ENCODE measurements at regions not wholly inside any gene's neighbourhood (a gene's known extent, or its start where the extent isn't known, plus 50 kb on each side); places are given as distances from the start of the nearest gene placed in this dataset.
"Not testable (repeated sequence)": the region's sequence is repeated elsewhere in the genome, so short reads cannot be mapped to it uniquely, and the experiment has no call there.

DNA sequence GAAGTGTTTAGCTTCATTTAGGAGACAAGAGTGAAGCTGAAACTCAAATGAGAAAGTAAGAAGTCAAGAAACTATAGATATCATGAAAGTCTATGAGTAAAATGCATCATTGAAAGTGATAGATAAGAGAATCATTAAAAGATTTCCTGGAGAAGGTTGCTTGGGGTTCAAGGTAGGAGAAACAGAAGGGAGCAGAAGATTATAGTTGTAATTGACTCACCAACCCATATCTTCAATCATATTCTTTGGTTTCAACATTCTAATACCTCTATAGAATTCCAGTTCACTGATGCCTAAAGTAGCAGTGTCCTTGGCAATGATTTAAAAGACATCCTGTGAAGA lies 365.7 kb upstream of the RIOK2 start:
- in situ Hi-C loops (cut with HindIII; ENCODE audit: low pct_unique_long_range_greater_than_20kb, low sequenced_read_pairs): no loop called here
- no peak for DNase-seq (ENCODE audit: low read depth, low spot score)

DNA sequence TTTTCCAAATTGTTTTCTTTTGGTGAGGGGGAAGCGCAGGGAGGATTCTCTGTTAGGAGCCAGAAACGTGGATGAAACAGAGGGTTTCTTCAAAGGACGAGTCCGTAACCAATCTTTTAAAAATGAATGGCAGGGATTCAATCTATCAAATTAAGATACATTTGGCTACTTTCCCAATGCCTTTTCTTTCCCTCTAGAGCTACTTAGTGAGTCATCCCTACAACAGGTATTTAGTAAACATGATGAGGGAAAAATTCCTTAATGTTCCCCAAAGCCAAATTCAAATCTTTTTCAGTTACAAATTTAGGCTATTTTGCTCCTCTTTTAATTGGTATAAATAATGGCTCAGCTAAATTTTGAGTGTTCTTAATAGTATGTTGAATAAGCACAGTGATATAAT lies 366.4 kb upstream of the RIOK2 start:
- no peak for DNase-seq (ENCODE audit: low read depth, low spot score)
- in situ Hi-C loops (cut with HindIII; ENCODE audit: low pct_unique_long_range_greater_than_20kb, low sequenced_read_pairs): no loop called here

- DNase-seq (ENCODE audit: low read depth, low spot score): peak; percentile 6
- in situ Hi-C loops (cut with HindIII; ENCODE audit: low pct_unique_long_range_greater_than_20kb, low sequenced_read_pairs): no loop called here
Observed at GRCh38 chr5:97550164-97550563, 367.1 kb upstream of the RIOK2 start.

DNA sequence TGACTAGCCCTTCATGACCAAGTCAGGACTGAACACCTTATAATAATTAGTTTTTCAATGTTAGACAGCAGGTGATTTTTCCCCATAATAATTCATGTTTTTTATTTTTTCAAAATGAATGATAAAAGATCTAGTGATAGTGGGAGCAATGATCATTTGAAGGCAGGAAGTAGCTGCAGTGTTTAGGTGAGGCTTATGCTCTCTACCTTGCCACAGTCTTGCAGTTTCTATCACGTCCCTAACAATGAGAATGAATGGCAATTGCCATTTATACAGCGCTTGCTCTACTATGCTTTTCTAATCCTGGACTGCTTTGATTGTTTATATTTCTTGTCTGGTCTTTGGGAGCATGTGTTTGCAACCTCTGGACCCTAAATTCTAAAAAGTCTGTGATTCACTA lies 367.8 kb upstream of the RIOK2 start:
- in situ Hi-C loops (cut with HindIII; ENCODE audit: low pct_unique_long_range_greater_than_20kb, low sequenced_read_pairs): no loop called here

GRCh38 chr5:97553604-97554452 lies 370.8 kb upstream of the RIOK2 start:
- no peak for DNase-seq (ENCODE audit: low read depth, low spot score)
- in situ Hi-C loops (cut with HindIII; ENCODE audit: low pct_unique_long_range_greater_than_20kb, low sequenced_read_pairs): no loop called here

More for the DNA sequence above, 367.8 kb upstream of the RIOK2 start:
- DNase-seq (ENCODE audit: low read depth, low spot score): no peak

GRCh38 chr5:97554977-97555643 lies 372.1 kb upstream of the RIOK2 start:
- DNase-seq (ENCODE audit: low read depth, low spot score): no peak
- in situ Hi-C loops (cut with HindIII; ENCODE audit: low pct_unique_long_range_greater_than_20kb, low sequenced_read_pairs): no loop called here

DNA sequence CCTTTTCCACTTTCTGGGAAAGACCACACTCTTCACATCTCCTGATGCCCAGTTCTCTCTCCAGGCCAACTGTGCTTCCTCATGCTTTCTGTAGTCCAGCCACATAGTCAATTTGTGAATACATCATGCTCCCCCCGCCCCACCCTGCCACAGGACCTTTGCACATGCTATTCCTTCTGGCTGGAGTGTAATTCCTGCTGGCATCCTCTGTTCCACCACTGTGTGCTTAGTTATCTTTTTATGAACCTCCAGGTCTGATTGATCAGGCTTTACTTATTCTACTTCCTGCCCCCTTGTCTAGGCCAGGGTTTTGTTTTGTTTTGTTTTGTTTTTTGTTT lies 372.6 kb upstream of the RIOK2 start:
- DNase-seq (ENCODE audit: low read depth, low spot score): no peak
- in situ Hi-C loops (cut with HindIII; ENCODE audit: low pct_unique_long_range_greater_than_20kb, low sequenced_read_pairs): no loop called here

DNA sequence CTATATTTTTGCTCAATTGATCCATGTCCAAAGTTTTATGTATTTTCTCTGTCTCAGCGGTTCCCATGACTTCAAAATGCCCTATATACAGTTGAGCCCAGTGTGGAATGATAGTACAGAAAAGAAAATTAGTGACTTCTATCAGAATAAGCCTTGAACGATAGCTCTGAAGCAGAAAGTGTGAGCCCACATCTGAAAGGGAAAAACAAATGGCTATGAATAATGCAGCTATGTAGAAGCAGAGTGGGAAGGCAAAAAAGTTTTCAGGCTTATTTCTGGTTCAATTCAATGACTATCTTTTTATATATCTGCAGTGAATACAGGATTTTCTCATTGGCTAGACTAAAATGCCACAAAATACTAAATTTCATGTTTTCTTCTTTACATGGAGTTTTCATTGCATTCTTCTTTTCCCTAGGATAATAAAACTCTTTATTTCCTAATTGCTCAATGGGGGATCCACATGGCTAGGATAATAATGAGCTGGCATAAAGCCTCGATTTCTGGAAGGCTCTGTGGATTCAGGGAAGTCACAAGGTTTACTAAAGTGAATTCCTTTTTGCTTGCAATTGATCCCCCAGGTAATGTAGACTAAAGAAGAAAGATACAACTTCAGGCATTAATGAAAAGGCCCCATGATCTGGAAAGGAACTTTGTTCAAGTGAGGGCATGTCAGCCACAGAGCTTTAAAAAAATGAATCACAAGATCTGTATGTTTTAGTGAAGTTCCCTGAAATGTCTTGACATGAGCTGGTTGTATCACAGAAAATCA lies 377.0 kb upstream of the RIOK2 start:
- in situ Hi-C loops (cut with HindIII; ENCODE audit: low pct_unique_long_range_greater_than_20kb, low sequenced_read_pairs): no loop called here
- DNase-seq (ENCODE audit: low read depth, low spot score): peak; percentile 8

- DNase-seq (ENCODE audit: low read depth, low spot score): no peak
- in situ Hi-C loops (cut with HindIII; ENCODE audit: low pct_unique_long_range_greater_than_20kb, low sequenced_read_pairs): no loop called here
Observed at GRCh38 chr5:97560599-97560993, 377.5 kb upstream of the RIOK2 start.

GRCh38 chr5:97563050-97563657 lies 380.1 kb upstream of the RIOK2 start:
- DNase-seq (ENCODE audit: low read depth, low spot score): no peak
- in situ Hi-C loops (cut with HindIII; ENCODE audit: low pct_unique_long_range_greater_than_20kb, low sequenced_read_pairs): no loop called here

DNA sequence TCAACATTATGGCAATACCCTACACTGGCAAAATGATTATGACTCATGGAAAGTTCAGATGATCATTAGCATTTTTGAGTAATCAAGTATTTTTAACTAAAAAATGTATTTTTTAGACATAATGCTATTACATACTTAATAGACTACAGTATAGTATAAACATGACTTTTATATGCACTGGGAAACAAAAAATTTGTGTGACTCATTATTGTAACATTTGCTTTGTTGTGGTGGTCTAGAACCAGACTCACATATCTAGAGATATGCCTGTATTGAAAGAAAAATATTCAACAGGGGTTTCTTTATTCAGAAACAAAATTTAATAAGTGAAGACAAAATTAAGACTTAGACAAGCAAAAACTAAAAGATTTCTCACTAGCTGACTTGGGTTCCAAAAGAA lies 385.3 kb upstream of the RIOK2 start:
- in situ Hi-C loops (cut with HindIII; ENCODE audit: low pct_unique_long_range_greater_than_20kb, low sequenced_read_pairs): no loop called here

GRCh38 chr5:97570242-97570641 lies 387.2 kb upstream of the RIOK2 start:
- no peak for DNase-seq (ENCODE audit: low read depth, low spot score)
- in situ Hi-C loops (cut with HindIII; ENCODE audit: low pct_unique_long_range_greater_than_20kb, low sequenced_read_pairs): no loop called here

More for the DNA sequence above, 385.3 kb upstream of the RIOK2 start:
- DNase-seq (ENCODE audit: low read depth, low spot score): no peak

GRCh38 chr5:97575322-97575721 lies 392.3 kb upstream of the RIOK2 start:
- in situ Hi-C loops (cut with HindIII; ENCODE audit: low pct_unique_long_range_greater_than_20kb, low sequenced_read_pairs): no loop called here
- DNase-seq (ENCODE audit: low read depth, low spot score): no peak

GRCh38 chr5:97576956-97577355 lies 393.9 kb upstream of the RIOK2 start:
- DNase-seq (ENCODE audit: low read depth, low spot score): no peak

DNA sequence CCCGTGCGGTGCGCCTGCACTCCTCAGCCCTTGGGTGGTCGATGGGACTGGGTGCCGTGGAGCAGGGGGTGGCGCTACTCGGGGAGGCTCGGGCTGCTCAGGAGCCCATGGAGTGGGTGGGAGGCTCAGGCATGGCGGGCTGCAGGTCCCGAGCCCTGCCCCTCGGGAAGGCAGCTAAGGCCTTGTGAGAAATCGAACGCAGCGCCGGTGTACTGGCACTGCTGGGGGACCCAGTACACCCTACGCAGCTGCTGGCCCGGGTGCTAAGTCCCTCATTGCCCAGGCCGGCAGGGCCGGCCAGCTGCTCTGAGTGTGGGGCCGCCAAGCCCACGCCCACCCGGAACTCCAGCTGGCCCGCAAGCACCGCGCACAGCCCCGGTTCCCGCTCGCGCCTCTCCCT lies 396.9 kb upstream of the RIOK2 start:
- DNase-seq (ENCODE audit: low read depth, low spot score); in situ Hi-C loops (cut with HindIII; ENCODE audit: low pct_unique_long_range_greater_than_20kb, low sequenced_read_pairs): not testable (repeated sequence)

More at GRCh38 chr5:97576956-97577355, 393.9 kb upstream of the RIOK2 start:
- in situ Hi-C loops (cut with HindIII; ENCODE audit: low pct_unique_long_range_greater_than_20kb, low sequenced_read_pairs): no loop called here

DNA sequence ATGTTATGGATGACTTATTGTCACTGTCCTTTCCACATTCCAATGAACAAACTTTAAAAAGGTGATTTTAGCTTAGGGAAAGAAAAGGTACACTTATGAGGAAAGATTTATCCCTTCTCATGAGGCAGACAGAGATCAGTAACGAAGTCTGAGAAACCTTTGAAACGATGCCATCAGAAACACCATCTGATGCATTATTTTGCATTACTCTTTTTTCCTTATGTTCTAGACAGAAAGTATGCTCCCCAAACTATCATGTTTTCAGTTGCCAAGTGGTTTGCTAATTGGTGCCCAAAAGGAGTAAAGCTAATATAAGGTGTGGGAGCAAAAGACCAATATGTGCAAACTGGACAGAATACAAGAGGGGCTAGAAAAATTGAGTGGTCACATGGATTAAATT lies 397.7 kb upstream of the RIOK2 start:
- in situ Hi-C loops (cut with HindIII; ENCODE audit: low pct_unique_long_range_greater_than_20kb, low sequenced_read_pairs): no loop called here
- DNase-seq (ENCODE audit: low read depth, low spot score): no peak

- no peak for DNase-seq (ENCODE audit: low read depth, low spot score)
- in situ Hi-C loops (cut with HindIII; ENCODE audit: low pct_unique_long_range_greater_than_20kb, low sequenced_read_pairs): no loop called here
Observed at GRCh38 chr5:97591781-97592180, 408.7 kb upstream of the RIOK2 start.

DNA sequence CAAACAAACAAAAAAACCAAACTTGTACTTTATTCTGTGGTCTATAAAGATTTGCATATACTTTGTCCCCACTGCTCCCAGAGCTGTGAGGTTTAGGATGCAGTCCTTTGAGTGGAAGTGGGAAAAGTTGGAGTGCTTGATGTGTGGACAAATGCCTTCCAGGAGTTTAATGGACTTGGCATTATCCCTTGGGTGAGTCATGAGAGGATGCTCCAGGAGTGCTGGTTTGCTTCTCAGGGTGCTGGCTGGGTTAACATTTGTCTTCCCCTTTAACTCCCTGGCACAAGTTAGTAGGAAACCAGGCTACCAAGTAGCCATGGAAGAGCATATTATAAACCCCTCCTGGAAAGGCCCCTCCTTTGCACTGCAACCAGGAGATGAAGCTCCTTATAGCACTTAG lies 417.4 kb upstream of the RIOK2 start:
- DNase-seq (ENCODE audit: low read depth, low spot score): no peak

More for the DNA sequence above, 417.4 kb upstream of the RIOK2 start:
- in situ Hi-C loops (cut with HindIII; ENCODE audit: low pct_unique_long_range_greater_than_20kb, low sequenced_read_pairs): no loop called here

Data from SK-MEL-5 (cell line).